HEK293 (cell line): ENCODE measurements at regions not wholly inside any gene's neighbourhood (a gene's known extent, or its start where the extent isn't known, plus 50 kb on each side); places are given as distances from the start of the nearest gene placed in this dataset.

Experiments
- CTCF ChIP-seq: fragments of 450-650 bp; formaldehyde crosslinking; IDR thresholded peaks from 2 replicates; pipeline ENCODE4 v1.5.1; 2016; ENCODE audit warnings: missing biosample characterization, missing genetic modification characterization
- SP2 ChIP-seq: fragments of 450-650 bp; formaldehyde crosslinking; IDR thresholded peaks from 2 replicates; pipeline ENCODE4 v1.5.1; 2016; ENCODE audit warnings: missing biosample characterization, missing genetic modification characterization
- ZBTB8A ChIP-seq: fragments of 450-650 bp; formaldehyde crosslinking; IDR thresholded peaks from 2 replicates; pipeline ENCODE4 v1.5.1; 2016; ENCODE audit warnings: missing biosample characterization, missing genetic modification characterization
- ZNF10 ChIP-seq: fragments of 450-650 bp; formaldehyde crosslinking; IDR thresholded peaks from 2 replicates; pipeline ENCODE4 v1.5.1; 2017; ENCODE audit warnings: missing biosample characterization, missing genetic modification characterization
- ZNF157 ChIP-seq: fragments of 450-650 bp; formaldehyde crosslinking; IDR thresholded peaks from 2 replicates; pipeline ENCODE4 v1.5.1; 2016; ENCODE audit warnings: missing biosample characterization, missing genetic modification characterization
- ZNF202 ChIP-seq: fragments of 450-650 bp; formaldehyde crosslinking; IDR thresholded peaks from 2 replicates; pipeline ENCODE4 v1.5.1; 2016; ENCODE audit warnings: missing biosample characterization, missing genetic modification characterization, borderline replicate concordance
- ZNF341 ChIP-seq: fragments of 450-650 bp; formaldehyde crosslinking; IDR thresholded peaks from 2 replicates; pipeline ENCODE4; 2016; ENCODE audit warnings: low read depth, missing biosample characterization, missing genetic modification characterization
- TF ChIP-seq, protein P1 (sequence below): fragments of 450-650 bp; formaldehyde crosslinking; IDR thresholded peaks from 2 replicates; pipeline ENCODE4 v1.5.1; 2016; ENCODE audit warnings: missing biosample characterization, missing genetic modification characterization
- TF ChIP-seq, protein P2 (sequence below): fragments of 450-650 bp; IDR thresholded peaks from 2 replicates; pipeline ENCODE4 v1.5.1; 2018; ENCODE audit warnings: missing biosample characterization, missing genetic modification characterization

DNA sequence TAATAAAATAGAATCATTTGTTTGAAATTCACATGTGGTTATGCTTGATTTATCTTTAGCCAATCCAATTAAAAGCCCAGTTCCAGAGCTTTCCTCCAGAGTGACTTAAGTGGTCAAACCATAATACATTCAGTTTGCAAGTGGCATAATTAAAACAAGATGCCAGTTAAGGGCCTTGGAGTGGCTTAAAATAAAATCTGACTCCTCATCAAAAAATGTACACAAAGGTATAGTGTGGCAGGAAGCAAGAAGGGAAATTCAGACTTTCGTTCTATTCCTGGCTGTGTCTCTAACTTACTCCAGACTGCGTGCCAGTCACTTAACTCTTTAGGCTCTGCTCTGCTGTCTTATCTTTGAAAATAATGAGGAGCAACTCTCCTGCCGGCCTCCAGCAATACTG, 215.9 kb upstream of the PRNP start:
- TF ChIP-seq CTCF (tag by site-specific recombination) (no peak), ZNF157 (no peak), ZBTB8A (no peak), ZNF341 (tag by site-specific recombination) (no peak), SP2 (tag by site-specific recombination) (no peak), ZNF10 (tag by site-specific recombination) (no peak), ZNF202 (tag by site-specific recombination) (no peak)
- TF ChIP-seq, protein P1, sequence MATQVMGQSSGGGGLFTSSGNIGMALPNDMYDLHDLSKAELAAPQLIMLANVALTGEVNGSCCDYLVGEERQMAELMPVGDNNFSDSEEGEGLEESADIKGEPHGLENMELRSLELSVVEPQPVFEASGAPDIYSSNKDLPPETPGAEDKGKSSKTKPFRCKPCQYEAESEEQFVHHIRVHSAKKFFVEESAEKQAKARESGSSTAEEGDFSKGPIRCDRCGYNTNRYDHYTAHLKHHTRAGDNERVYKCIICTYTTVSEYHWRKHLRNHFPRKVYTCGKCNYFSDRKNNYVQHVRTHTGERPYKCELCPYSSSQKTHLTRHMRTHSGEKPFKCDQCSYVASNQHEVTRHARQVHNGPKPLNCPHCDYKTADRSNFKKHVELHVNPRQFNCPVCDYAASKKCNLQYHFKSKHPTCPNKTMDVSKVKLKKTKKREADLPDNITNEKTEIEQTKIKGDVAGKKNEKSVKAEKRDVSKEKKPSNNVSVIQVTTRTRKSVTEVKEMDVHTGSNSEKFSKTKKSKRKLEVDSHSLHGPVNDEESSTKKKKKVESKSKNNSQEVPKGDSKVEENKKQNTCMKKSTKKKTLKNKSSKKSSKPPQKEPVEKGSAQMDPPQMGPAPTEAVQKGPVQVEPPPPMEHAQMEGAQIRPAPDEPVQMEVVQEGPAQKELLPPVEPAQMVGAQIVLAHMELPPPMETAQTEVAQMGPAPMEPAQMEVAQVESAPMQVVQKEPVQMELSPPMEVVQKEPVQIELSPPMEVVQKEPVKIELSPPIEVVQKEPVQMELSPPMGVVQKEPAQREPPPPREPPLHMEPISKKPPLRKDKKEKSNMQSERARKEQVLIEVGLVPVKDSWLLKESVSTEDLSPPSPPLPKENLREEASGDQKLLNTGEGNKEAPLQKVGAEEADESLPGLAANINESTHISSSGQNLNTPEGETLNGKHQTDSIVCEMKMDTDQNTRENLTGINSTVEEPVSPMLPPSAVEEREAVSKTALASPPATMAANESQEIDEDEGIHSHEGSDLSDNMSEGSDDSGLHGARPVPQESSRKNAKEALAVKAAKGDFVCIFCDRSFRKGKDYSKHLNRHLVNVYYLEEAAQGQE, result no peak
- TF ChIP-seq, protein P2, sequence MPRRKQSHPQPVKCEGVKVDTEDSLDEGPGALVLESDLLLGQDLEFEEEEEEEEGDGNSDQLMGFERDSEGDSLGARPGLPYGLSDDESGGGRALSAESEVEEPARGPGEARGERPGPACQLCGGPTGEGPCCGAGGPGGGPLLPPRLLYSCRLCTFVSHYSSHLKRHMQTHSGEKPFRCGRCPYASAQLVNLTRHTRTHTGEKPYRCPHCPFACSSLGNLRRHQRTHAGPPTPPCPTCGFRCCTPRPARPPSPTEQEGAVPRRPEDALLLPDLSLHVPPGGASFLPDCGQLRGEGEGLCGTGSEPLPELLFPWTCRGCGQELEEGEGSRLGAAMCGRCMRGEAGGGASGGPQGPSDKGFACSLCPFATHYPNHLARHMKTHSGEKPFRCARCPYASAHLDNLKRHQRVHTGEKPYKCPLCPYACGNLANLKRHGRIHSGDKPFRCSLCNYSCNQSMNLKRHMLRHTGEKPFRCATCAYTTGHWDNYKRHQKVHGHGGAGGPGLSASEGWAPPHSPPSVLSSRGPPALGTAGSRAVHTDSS (tag by site-specific recombination), result no peak
